IPS-20b (cell line): ENCODE measurements at regions not wholly inside any gene's neighbourhood (a gene's known extent, or its start where the extent isn't known, plus 50 kb on each side); places are given as distances from the start of the nearest gene placed in this dataset.
"Not testable (repeated sequence)": the region's sequence is repeated elsewhere in the genome, so short reads cannot be mapped to it uniquely, and the experiment has no call there.

ENCODE experiments used
- H3K27ac ChIP-seq: one replicate; pipeline ENCODE4 v1.5.1; 2013; ENCODE audit warnings: low read length
- H3K27me3 ChIP-seq: 2 replicates; pipeline ENCODE4 v1.6.1; 2013; ENCODE audit warnings: mild to moderate bottlenecking, low read length, inconsistent platforms; ENCODE audit not compliant: insufficient read depth
- H3K36me3 ChIP-seq: 2 replicates; pipeline ENCODE4 v1.6.1; 2013; ENCODE audit warnings: low read depth, mild to moderate bottlenecking, inconsistent platforms, low read length, moderate library complexity; ENCODE audit not compliant: insufficient read depth
- H3K4me1 ChIP-seq: 2 replicates; pipeline ENCODE4 v1.6.1; 2013; ENCODE audit warnings: mild to moderate bottlenecking, control low read depth, inconsistent platforms, low read length, moderate library complexity; ENCODE audit not compliant: insufficient read depth
- H3K4me3 ChIP-seq: 2 replicates; pipeline ENCODE4 v1.5.1; 2013; ENCODE audit warnings: mild to moderate bottlenecking, low read length, inconsistent platforms
- H3K9ac ChIP-seq: 2 replicates; pipeline ENCODE4 v1.6.1; 2013; ENCODE audit warnings: low read depth, mild to moderate bottlenecking, inconsistent platforms, low read length, moderate library complexity
- H3K9me3 ChIP-seq: 2 replicates; pipeline ENCODE4 v1.6.1; 2013; ENCODE audit warnings: mild to moderate bottlenecking, low read depth, low read length, inconsistent platforms; ENCODE audit not compliant: insufficient read depth

- H3K4me3 ChIP-seq: no peak overlapping the region
- no peaks in the 10 kb centered on the region for H3K27me3 ChIP-seq
- H3K36me3 ChIP-seq: no peaks in the 10 kb centered on the region
- no peak overlapping the region for H3K9ac ChIP-seq
- H3K9me3 ChIP-seq: peaks cover 5% of the 10 kb centered on the region; the same call in 1 of the 2 replicates
- H3K27ac ChIP-seq: no peak overlapping the region
- H3K4me1 ChIP-seq: peaks cover 12% of the 10 kb centered on the region; the same call in 1 of the 2 replicates
Measured at GRCh38 chr4:66294638-66295037, 624.3 kb upstream of the EPHA5 start.

GRCh38 chr4:66284991-66285451 lies 614.7 kb upstream of the EPHA5 start:
- H3K4me1 ChIP-seq: no peaks in the 10 kb centered on the region
- no peak overlapping the region for H3K27ac ChIP-seq
- H3K9me3 ChIP-seq: no peaks in the 10 kb centered on the region

DNA sequence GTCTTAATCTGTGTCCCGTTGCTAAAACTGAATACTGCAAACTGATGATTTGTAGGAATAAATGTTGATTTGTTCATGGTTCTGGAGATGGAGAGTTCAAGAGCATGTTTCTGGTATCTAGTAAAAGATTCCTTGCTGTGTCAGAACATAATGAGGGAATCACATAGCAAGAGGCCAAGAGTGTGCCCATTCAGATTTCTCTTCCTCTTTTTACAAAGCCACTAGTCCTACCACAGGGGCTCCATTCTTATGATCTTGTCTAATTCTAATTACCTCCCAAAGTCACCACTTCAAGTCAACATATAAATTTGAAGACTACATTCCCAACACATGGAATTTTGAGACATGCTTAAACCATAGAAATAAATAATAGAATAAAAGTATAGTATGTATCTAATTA lies 608.8 kb upstream of the EPHA5 start:
- Histone ChIP-seq H3K4me1 (no peaks in the 10 kb centered on the region), H3K4me3 (no peak overlapping the region), H3K36me3 (no peaks in the 10 kb centered on the region), H3K27ac (no peak overlapping the region), H3K9me3 (no peaks in the 10 kb centered on the region), H3K27me3 (no peaks in the 10 kb centered on the region), H3K9ac (no peak overlapping the region)

More at GRCh38 chr4:66284991-66285451, 614.7 kb upstream of the EPHA5 start:
- Histone ChIP-seq H3K9ac (no peak overlapping the region), H3K36me3 (no peaks in the 10 kb centered on the region), H3K27me3 (no peaks in the 10 kb centered on the region), H3K4me3 (no peak overlapping the region)

- no peak overlapping the region for H3K27ac ChIP-seq
- H3K9me3 ChIP-seq: no peaks in the 10 kb centered on the region
- no peaks in the 10 kb centered on the region for H3K36me3 ChIP-seq
- H3K9ac ChIP-seq: no peak overlapping the region
- H3K4me1 ChIP-seq: no peaks in the 10 kb centered on the region
- H3K27me3 ChIP-seq: no peaks in the 10 kb centered on the region
- no peak overlapping the region for H3K4me3 ChIP-seq
Measured at GRCh38 chr4:66275411-66276038, 605.2 kb upstream of the EPHA5 start.

GRCh38 chr4:66273110-66273509 lies 602.8 kb upstream of the EPHA5 start:
- Histone ChIP-seq H3K27me3 (no peaks in the 10 kb centered on the region), H3K27ac (no peak overlapping the region), H3K4me1 (no peaks in the 10 kb centered on the region), H3K36me3 (no peaks in the 10 kb centered on the region), H3K4me3 (no peak overlapping the region), H3K9me3 (no peaks in the 10 kb centered on the region), H3K9ac (no peak overlapping the region)

DNA sequence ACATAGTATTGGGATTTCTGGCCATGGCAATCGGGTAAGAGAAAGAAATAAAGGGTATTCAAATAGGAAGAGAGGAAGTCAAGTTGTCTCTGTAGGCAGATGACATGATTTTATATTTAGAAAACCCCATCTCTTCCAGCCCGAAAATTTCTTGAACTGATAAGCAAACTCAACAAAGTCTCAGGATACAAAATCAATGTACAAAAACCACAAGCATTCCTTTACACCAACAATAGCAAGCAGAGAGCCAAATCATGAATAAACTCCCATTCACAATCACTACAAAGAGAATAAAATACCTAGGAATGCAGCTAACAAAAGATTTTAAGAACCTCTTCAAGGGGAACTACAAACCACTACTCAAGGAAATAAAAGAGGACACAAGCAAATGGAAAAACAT lies 600.1 kb upstream of the EPHA5 start:
- H3K9ac ChIP-seq, H3K4me1 ChIP-seq, H3K4me3 ChIP-seq, H3K9me3 ChIP-seq, H3K27me3 ChIP-seq, H3K36me3 ChIP-seq, H3K27ac ChIP-seq: not testable (repeated sequence)

DNA sequence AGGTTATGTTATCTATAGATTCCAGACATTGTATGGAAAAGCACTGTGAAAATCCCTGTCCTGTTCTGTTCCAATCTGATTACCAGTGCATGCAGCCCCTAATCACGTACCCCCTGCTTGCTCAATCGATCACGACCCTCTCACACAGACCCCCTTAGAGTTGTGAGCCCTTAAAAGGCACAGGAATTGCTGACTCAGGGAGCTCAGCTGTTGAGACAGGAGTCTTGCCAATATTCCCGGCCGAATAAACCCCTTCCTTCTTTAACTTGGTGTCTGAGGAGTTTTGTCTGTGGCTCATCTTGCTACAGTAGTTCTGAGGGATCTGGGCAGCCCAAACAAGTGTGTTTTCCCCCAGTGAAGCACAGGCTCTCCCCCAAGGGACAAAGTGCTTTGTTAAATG lies 596.3 kb upstream of the EPHA5 start:
- not testable (repeated sequence) for H3K27ac ChIP-seq, H3K4me1 ChIP-seq, H3K27me3 ChIP-seq, H3K4me3 ChIP-seq, H3K9ac ChIP-seq, H3K9me3 ChIP-seq, H3K36me3 ChIP-seq

DNA sequence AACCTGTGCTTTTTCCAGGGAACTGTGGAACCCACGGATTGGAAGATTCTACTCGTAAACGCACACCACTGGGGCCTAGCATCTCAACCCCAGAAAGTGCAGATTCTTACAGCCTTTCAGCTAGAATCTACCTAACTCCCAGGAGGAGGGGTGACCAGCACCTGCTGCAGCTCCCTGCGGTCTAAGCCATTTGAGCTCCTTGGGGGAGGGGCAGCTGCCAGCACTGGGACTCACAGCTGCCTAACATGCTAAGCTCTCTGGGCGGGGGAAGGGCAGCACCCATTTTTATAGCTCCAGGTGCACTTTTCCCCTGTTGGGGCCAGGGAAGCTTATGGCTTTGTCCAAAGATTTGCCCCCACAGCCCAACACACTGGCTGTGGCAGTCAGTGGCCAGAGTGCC lies 595.7 kb upstream of the EPHA5 start:
- Histone ChIP-seq H3K9ac (no peak overlapping the region), H3K9me3 (no peaks in the 10 kb centered on the region)

GRCh38 chr4:66252291-66252690 lies 582.0 kb upstream of the EPHA5 start:
- Histone ChIP-seq H3K4me3 (no peak overlapping the region), H3K4me1 (no peaks in the 10 kb centered on the region), H3K27ac (no peak overlapping the region), H3K27me3 (no peaks in the 10 kb centered on the region), H3K9ac (no peak overlapping the region), H3K36me3 (no peaks in the 10 kb centered on the region), H3K9me3 (no peaks in the 10 kb centered on the region)

More for the DNA sequence above, 595.7 kb upstream of the EPHA5 start:
- H3K27me3 ChIP-seq: no peaks in the 10 kb centered on the region
- no peaks in the 10 kb centered on the region for H3K4me1 ChIP-seq
- H3K36me3 ChIP-seq: no peaks in the 10 kb centered on the region
- H3K27ac ChIP-seq: no peak overlapping the region
- H3K4me3 ChIP-seq: no peak overlapping the region

GRCh38 chr4:66246643-66247042 lies 576.4 kb upstream of the EPHA5 start:
- no peak overlapping the region for H3K9ac ChIP-seq
- no peaks in the 10 kb centered on the region for H3K9me3 ChIP-seq
- no peaks in the 10 kb centered on the region for H3K4me1 ChIP-seq
- no peak overlapping the region for H3K27ac ChIP-seq
- H3K4me3 ChIP-seq: no peak overlapping the region
- H3K27me3 ChIP-seq: no peaks in the 10 kb centered on the region
- no peaks in the 10 kb centered on the region for H3K36me3 ChIP-seq

- Histone ChIP-seq H3K9ac (no peak overlapping the region), H3K4me3 (no peak overlapping the region), H3K4me1 (no peaks in the 10 kb centered on the region)
Measured at GRCh38 chr4:66235876-66236275, 565.6 kb upstream of the EPHA5 start.

DNA sequence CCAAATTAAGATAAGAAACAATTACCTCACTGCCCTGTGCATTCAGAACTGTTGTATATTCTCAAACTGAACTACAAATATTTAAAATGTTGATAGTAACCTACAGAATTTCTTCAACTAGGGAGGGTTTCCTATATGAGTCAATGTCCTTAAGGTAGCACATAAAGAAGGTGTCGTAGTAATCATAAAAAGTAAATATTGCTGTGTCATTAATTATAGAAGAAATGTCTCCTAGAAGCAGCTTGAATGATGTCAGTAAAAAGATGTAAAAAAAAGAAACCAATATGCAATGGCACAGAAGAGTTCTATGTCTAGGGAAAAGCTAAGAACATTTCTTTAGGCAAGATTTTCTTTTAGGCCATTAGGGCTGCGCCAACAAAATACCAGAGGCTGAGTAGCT lies 559.6 kb upstream of the EPHA5 start:
- Histone ChIP-seq H3K4me1 (no peaks in the 10 kb centered on the region), H3K4me3 (no peak overlapping the region), H3K36me3 (no peaks in the 10 kb centered on the region), H3K9me3 (no peaks in the 10 kb centered on the region), H3K9ac (no peak overlapping the region), H3K27ac (no peak overlapping the region), H3K27me3 (no peaks in the 10 kb centered on the region)

More at GRCh38 chr4:66235876-66236275, 565.6 kb upstream of the EPHA5 start:
- H3K36me3 ChIP-seq: no peaks in the 10 kb centered on the region
- no peaks in the 10 kb centered on the region for H3K9me3 ChIP-seq
- no peaks in the 10 kb centered on the region for H3K27me3 ChIP-seq
- H3K27ac ChIP-seq: no peak overlapping the region
